H9 (cell line): ENCODE measurements at regions not wholly inside any gene's neighbourhood (a gene's known extent, or its start where the extent isn't known, plus 50 kb on each side); places are given as distances from the start of the nearest gene placed in this dataset.

ENCODE experiments used
- DNase-seq: peaks from one replicate; pipeline ENCODE4 v3.0.0-alpha.2; 2017
- H2AFZ ChIP-seq: one replicate; pipeline ENCODE4 v1.6.1; 2013; ENCODE audit warnings: mild to moderate bottlenecking, low read length, control low read depth, moderate library complexity
- H2AK5ac ChIP-seq: 2 replicates; pipeline ENCODE4 v1.6.1; 2013; ENCODE audit warnings: low read length, control low read depth, mixed read lengths; ENCODE audit not compliant: insufficient read length
- H2BK120ac ChIP-seq: one replicate; pipeline ENCODE4 v1.6.1; 2013; ENCODE audit warnings: low read depth, mild to moderate bottlenecking, low read length, control low read depth, inconsistent platforms; ENCODE audit not compliant: poor library complexity, severe bottlenecking
- H2BK12ac ChIP-seq: 2 replicates; pipeline ENCODE4 v1.6.1; 2013; ENCODE audit warnings: low read length, control low read depth, mixed read lengths, low read depth; ENCODE audit not compliant: insufficient read length
- H2BK15ac ChIP-seq: 2 replicates; pipeline ENCODE4 v1.6.1; 2013; ENCODE audit warnings: low read depth, low read length, control low read depth
- H2BK20ac ChIP-seq: one replicate; pipeline ENCODE4 v1.6.1; 2013; ENCODE audit warnings: low read depth, mild to moderate bottlenecking, low read length, control low read depth, inconsistent platforms; ENCODE audit not compliant: poor library complexity, severe bottlenecking
- H2BK5ac ChIP-seq: 2 replicates; pipeline ENCODE4 v1.6.1; 2013; ENCODE audit warnings: low read length, control low read depth, mixed read lengths; ENCODE audit not compliant: insufficient read length
- H3K14ac ChIP-seq: 2 replicates; pipeline ENCODE4 v1.6.1; 2013; ENCODE audit warnings: low read length, control low read depth; ENCODE audit not compliant: insufficient read depth
- H3K18ac ChIP-seq: 2 replicates; pipeline ENCODE4 v1.6.1; 2013; ENCODE audit warnings: low read depth, mild to moderate bottlenecking, mixed read lengths, low read length, control low read depth; ENCODE audit not compliant: insufficient read length
- H3K23ac ChIP-seq: 2 replicates; pipeline ENCODE4 v1.6.1; 2013; ENCODE audit warnings: low read length, control low read depth, mixed read lengths, low read depth; ENCODE audit not compliant: insufficient read length
- H3K23me2 ChIP-seq: 2 replicates; pipeline ENCODE4 v1.6.1; 2013; ENCODE audit warnings: low read depth, mild to moderate bottlenecking, mixed read lengths, low read length, control low read depth; ENCODE audit not compliant: insufficient read length, poor library complexity, severe bottlenecking
- H3K27ac ChIP-seq: 2 replicates; pipeline ENCODE4 v1.5.1; 2013; ENCODE audit warnings: low read length, control low read depth, mixed read lengths, low read depth; ENCODE audit not compliant: insufficient read length
- H3K27me3 ChIP-seq: 2 replicates; pipeline ENCODE4 v1.6.1; 2013; ENCODE audit warnings: low read length, control low read depth, inconsistent platforms; ENCODE audit not compliant: insufficient read depth
- H3K4ac ChIP-seq: 2 replicates; pipeline ENCODE4 v1.6.1; 2013; ENCODE audit warnings: low read depth, mild to moderate bottlenecking, control low read depth, inconsistent platforms, low read length, moderate library complexity
- H3K4me1 ChIP-seq: 2 replicates; pipeline ENCODE4 v1.6.1; 2013; ENCODE audit warnings: low read length, control low read depth, inconsistent platforms; ENCODE audit not compliant: insufficient read depth
- H3K4me2 ChIP-seq: 2 replicates; pipeline ENCODE4 v1.6.1; 2013; ENCODE audit warnings: low read length, control low read depth, mixed read lengths; ENCODE audit not compliant: insufficient read length, insufficient read depth
- H3K56ac ChIP-seq: 2 replicates; pipeline ENCODE4 v1.6.1; 2013; ENCODE audit warnings: low read depth, mild to moderate bottlenecking, mixed read lengths, low read length, control low read depth; ENCODE audit not compliant: insufficient read length
- H3K79me1 ChIP-seq: 2 replicates; pipeline ENCODE4 v1.6.1; 2013; ENCODE audit warnings: low read depth, mild to moderate bottlenecking, moderate library complexity, low read length, control low read depth, inconsistent platforms; ENCODE audit not compliant: insufficient read depth, poor library complexity, severe bottlenecking
- H3K79me2 ChIP-seq: 2 replicates; pipeline ENCODE4 v1.6.1; 2013; ENCODE audit warnings: low read length, control low read depth, inconsistent platforms; ENCODE audit not compliant: insufficient read depth
- H3K9ac ChIP-seq: 2 replicates; pipeline ENCODE4 v1.6.1; 2013; ENCODE audit warnings: low read length, control low read depth, mixed read lengths; ENCODE audit not compliant: insufficient read length; ENCODE audit errors: extremely low read depth
- H3K9me3 ChIP-seq: one replicate; pipeline ENCODE4 v1.6.1; 2013; ENCODE audit warnings: low read depth, low read length, inconsistent platforms; ENCODE audit not compliant: control insufficient read depth
- H3T11ph ChIP-seq: one replicate; pipeline ENCODE4 v1.6.1; 2013; ENCODE audit warnings: mild to moderate bottlenecking, low read length, control low read depth, inconsistent platforms
- H4K20me1 ChIP-seq: one replicate; pipeline ENCODE4 v1.6.1; 2013; ENCODE audit not compliant: control insufficient read depth, insufficient read length, insufficient read depth
- H4K5ac ChIP-seq: 2 replicates; pipeline ENCODE4 v1.6.1; 2013; ENCODE audit warnings: low read depth, mild to moderate bottlenecking, mixed read lengths, low read length, control low read depth; ENCODE audit not compliant: insufficient read length
- H4K8ac ChIP-seq: replicated peaks from 2 replicates; pipeline ENCODE4 v1.6.1; 2013; ENCODE audit warnings: low read length, control low read depth, mixed read lengths, low read depth; ENCODE audit not compliant: insufficient read length
- H4K91ac ChIP-seq: 2 replicates; pipeline ENCODE4 v1.6.1; 2013; ENCODE audit warnings: low read depth, mild to moderate bottlenecking, moderate library complexity, mixed read lengths, low read length, control low read depth; ENCODE audit not compliant: insufficient read length
- H3K27ac Mint-ChIP-seq, 3 experiments: 2 replicates in 2 of 3; 3 replicates in 1 of 3; pipeline ENCODE4 v1.8.0; 2020 to 2021; ENCODE audit warnings: mixed read lengths in 3 of 3, mild to moderate bottlenecking in 1 of 3, moderate library complexity in 1 of 3
- H3K27me3 Mint-ChIP-seq: 2 replicates; pipeline ENCODE4 v1.8.0; 2021; ENCODE audit warnings: low read depth, mild to moderate bottlenecking, moderate library complexity, mixed read lengths
- H3K36me3 Mint-ChIP-seq, 3 experiments: 2 replicates in 2 of 3; 3 replicates in 1 of 3; pipeline ENCODE4 v1.8.0; 2020 to 2021; ENCODE audit warnings: low read depth in 3 of 3, mixed read lengths in 3 of 3; ENCODE audit not compliant: insufficient read depth in 1 of 3
- H3K4me1 Mint-ChIP-seq, 2 experiments: 2 replicates each; pipeline ENCODE4 v1.8.0; 2020; ENCODE audit warnings: mixed read lengths in 2 of 2
- H3K4me3 Mint-ChIP-seq, 2 experiments: 2 replicates in 1 of 2; 3 replicates in 1 of 2; pipeline ENCODE4 v1.8.0; 2020 to 2021; ENCODE audit warnings: mild to moderate bottlenecking in 2 of 2, mixed read lengths in 2 of 2, moderate library complexity in 1 of 2
- H3K9me3 Mint-ChIP-seq, 2 experiments: 2 replicates in 1 of 2; 3 replicates in 1 of 2; pipeline ENCODE4 v1.8.0; 2020; ENCODE audit warnings: mild to moderate bottlenecking in 2 of 2, mixed read lengths in 2 of 2, moderate library complexity in 1 of 2
- WGBS: extraction: QIAGEN DNeasy Blood & Tissue Kit; methylation state at CpG from one replicate; pipeline ENCODE4 v1.1.7; 2013; ENCODE audit warnings: missing lambda C conversion rate, low lambda C conversion rate, mixed read lengths; ENCODE audit not compliant: insufficient read length; ENCODE audit errors: extremely low coverage; 5-methylcytosine and 5-hydroxymethylcytosine counted together
- TF ChIP-seq, protein P1 (sequence below): fragments of 200-600 bp; sonication (generic); conservative IDR thresholded peaks from 3 replicates; pipeline ENCODE4 v1.8.0; 2021; ENCODE audit warnings: antibody characterized with exemption, mild to moderate bottlenecking

DNA sequence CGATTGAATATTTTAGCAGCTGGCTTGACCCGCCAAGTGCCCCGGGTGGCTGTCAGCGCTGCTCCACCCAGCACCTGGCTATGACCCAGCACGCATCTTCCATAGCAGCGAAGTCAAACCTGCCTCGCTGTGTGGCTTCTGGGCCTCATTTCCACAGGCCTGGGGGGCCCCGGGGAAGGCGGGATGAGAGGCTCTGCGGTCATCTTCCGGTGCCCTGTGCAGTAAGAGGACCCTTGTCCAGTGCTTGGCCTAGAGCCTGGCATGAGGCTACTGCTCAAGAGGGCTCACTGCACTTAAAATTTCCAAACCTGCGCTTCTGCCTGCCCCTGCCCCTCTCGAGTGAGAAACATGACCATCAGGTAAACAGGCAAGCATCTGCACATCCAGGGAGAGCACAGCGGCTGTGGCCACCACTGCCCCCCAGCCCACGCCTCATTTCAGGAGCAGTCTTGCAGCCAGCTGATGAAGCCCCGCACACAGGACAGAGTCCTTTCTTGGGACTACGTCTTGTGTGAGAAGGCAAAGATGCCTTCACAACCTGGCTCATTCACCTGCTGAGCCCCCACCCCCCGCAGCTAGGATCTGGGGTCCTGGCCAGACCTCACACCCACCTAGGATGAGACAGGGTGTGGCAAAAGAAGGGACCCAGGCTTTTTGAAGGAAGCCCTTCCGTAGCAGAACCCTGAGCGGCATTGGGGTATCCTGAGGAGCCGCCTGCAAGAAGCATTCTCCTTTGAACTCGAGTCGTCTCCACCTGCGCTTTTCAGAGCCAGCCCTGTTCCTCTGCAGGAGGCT, 69.5 kb upstream of the UNC5A start:
- H3K79me2 ChIP-seq, result no peaks in the 10 kb centered on the region
- no peak overlapping the region for H2AFZ ChIP-seq
- H3T11ph ChIP-seq, result no peak overlapping the region
- H3K23me2 ChIP-seq, result peaks cover 3% of the 10 kb centered on the region
- no peak overlapping the region for H4K91ac ChIP-seq
- H4K20me1 ChIP-seq, result no peaks in the 10 kb centered on the region
- no peak overlapping the region for H3K56ac ChIP-seq
- H3K14ac ChIP-seq, result no peak overlapping the region
- H2BK12ac ChIP-seq, result no peak overlapping the region
- no peak overlapping the region for H3K4me2 ChIP-seq
- DNase-seq, result peak; percentile 29
- H3K27me3 ChIP-seq, result no peaks in the 10 kb centered on the region; the same call in 1 of the 2 replicates
- Mint-ChIP-seq H3K4me1 (peaks cover 68 to 73% of the 10 kb centered on the region in 2 experiments), H3K27ac (no peak overlapping the region), H3K36me3 (no peaks in the 10 kb centered on the region), H3K27me3 (peaks cover 57% of the 10 kb centered on the region), H3K4me3 (no peak overlapping the region), H3K9me3 (no peaks in the 10 kb centered on the region; a peak in 1 of 5 replicates)
- H3K4me1 ChIP-seq, result peaks cover 7% of the 10 kb centered on the region; the same call in 1 of the 2 replicates
- H3K27ac ChIP-seq, result no peak overlapping the region
- no peaks in the 10 kb centered on the region for H3K9me3 ChIP-seq
- no peak overlapping the region for H4K8ac ChIP-seq
- WGBS, result no CpG with 5 or more reads among the region's 24 CpGs
- no peak overlapping the region for H3K18ac ChIP-seq
- H2BK5ac ChIP-seq, result no peak overlapping the region
- H3K9ac ChIP-seq, result no peak overlapping the region
- H2AK5ac ChIP-seq, result no peak overlapping the region
- H3K4ac ChIP-seq, result no peak overlapping the region
- no peaks in the 10 kb centered on the region for H3K79me1 ChIP-seq
- H3K23ac ChIP-seq, result no peak overlapping the region
- no peak overlapping the region for H2BK15ac ChIP-seq
- no peak overlapping the region for H2BK20ac ChIP-seq
- no peak overlapping the region for H2BK120ac ChIP-seq
- TF ChIP-seq, protein P1, sequence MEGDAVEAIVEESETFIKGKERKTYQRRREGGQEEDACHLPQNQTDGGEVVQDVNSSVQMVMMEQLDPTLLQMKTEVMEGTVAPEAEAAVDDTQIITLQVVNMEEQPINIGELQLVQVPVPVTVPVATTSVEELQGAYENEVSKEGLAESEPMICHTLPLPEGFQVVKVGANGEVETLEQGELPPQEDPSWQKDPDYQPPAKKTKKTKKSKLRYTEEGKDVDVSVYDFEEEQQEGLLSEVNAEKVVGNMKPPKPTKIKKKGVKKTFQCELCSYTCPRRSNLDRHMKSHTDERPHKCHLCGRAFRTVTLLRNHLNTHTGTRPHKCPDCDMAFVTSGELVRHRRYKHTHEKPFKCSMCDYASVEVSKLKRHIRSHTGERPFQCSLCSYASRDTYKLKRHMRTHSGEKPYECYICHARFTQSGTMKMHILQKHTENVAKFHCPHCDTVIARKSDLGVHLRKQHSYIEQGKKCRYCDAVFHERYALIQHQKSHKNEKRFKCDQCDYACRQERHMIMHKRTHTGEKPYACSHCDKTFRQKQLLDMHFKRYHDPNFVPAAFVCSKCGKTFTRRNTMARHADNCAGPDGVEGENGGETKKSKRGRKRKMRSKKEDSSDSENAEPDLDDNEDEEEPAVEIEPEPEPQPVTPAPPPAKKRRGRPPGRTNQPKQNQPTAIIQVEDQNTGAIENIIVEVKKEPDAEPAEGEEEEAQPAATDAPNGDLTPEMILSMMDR, result no peak
- no peak overlapping the region for H4K5ac ChIP-seq
